ENCODE measurements at regions not wholly inside any gene's neighbourhood (a gene's known extent, or its start where the extent isn't known, plus 50 kb on each side); places are given as distances from the start of the nearest gene placed in this dataset.

- TF ChIP-seq CTCF (IDR thresholded peaks at IDR 0.05), result no peak
- no peaks in the 10 kb centered on the region for H3K27me3 ChIP-seq
- no peak for DNase-seq (ENCODE audit: low spot score)
- no peaks in the 10 kb centered on the region for H3K4me1 ChIP-seq
- H3K4me3 ChIP-seq, result no peak overlapping the region
- H3K36me3 ChIP-seq, result no peaks in the 10 kb centered on the region
- no peak overlapping the region for H3K27ac ChIP-seq
- H3K9me3 ChIP-seq, result peaks cover 0 to 10% of the 10 kb centered on the region in 2 donors
Measured at GRCh38 chr20:24366336-24367004, 103.0 kb upstream of the SYNDIG1 start.

GRCh38 chr20:24365670-24366069 lies 103.8 kb upstream of the SYNDIG1 start:
- H3K27ac ChIP-seq, result no peak overlapping the region
- TF ChIP-seq CTCF (IDR thresholded peaks at IDR 0.05), result no peak
- H3K4me1 ChIP-seq, result no peaks in the 10 kb centered on the region
- no peaks in the 10 kb centered on the region for H3K36me3 ChIP-seq
- no peak overlapping the region for H3K4me3 ChIP-seq
- H3K27me3 ChIP-seq, result no peaks in the 10 kb centered on the region
- DNase-seq (ENCODE audit: low spot score), result no peak
- peaks cover 0 to 13% of the 10 kb centered on the region in 2 donors for H3K9me3 ChIP-seq

GRCh38 chr20:24364482-24364881 lies 104.9 kb upstream of the SYNDIG1 start:
- Histone ChIP-seq H3K36me3 (no peaks in the 10 kb centered on the region), H3K27me3 (no peaks in the 10 kb centered on the region), H3K4me1 (no peaks in the 10 kb centered on the region), H3K4me3 (no peak overlapping the region), H3K27ac (no peak overlapping the region), H3K9me3 (peaks cover 0 to 13% of the 10 kb centered on the region in 2 donors)
- no peak for DNase-seq (ENCODE audit: low spot score)
- TF ChIP-seq CTCF (IDR thresholded peaks at IDR 0.05), result no peak

GRCh38 chr20:24363031-24363430 lies 106.4 kb upstream of the SYNDIG1 start:
- H3K4me1 ChIP-seq, result no peaks in the 10 kb centered on the region
- no peak overlapping the region for H3K4me3 ChIP-seq
- H3K36me3 ChIP-seq, result no peaks in the 10 kb centered on the region
- DNase-seq (ENCODE audit: low spot score), result no peak
- TF ChIP-seq CTCF (IDR thresholded peaks at IDR 0.05), result no peak
- peaks cover 0 to 13% of the 10 kb centered on the region in 2 donors for H3K9me3 ChIP-seq
- no peaks in the 10 kb centered on the region for H3K27me3 ChIP-seq
- H3K27ac ChIP-seq, result no peak overlapping the region

GRCh38 chr20:24362080-24362479 lies 107.3 kb upstream of the SYNDIG1 start:
- H3K9me3 ChIP-seq, result peaks cover 0 to 13% of the 10 kb centered on the region in 2 donors
- H3K36me3 ChIP-seq, result no peaks in the 10 kb centered on the region
- H3K27me3 ChIP-seq, result no peaks in the 10 kb centered on the region
- no peaks in the 10 kb centered on the region for H3K4me1 ChIP-seq
- H3K27ac ChIP-seq, result no peak overlapping the region
- TF ChIP-seq CTCF (IDR thresholded peaks at IDR 0.05), result no peak
- no peak overlapping the region for H3K4me3 ChIP-seq
- no peak for DNase-seq (ENCODE audit: low spot score)

GRCh38 chr20:24361541-24361940 lies 107.9 kb upstream of the SYNDIG1 start:
- no peak for TF ChIP-seq CTCF (IDR thresholded peaks at IDR 0.05)
- peaks cover 0 to 13% of the 10 kb centered on the region in 2 donors for H3K9me3 ChIP-seq
- no peaks in the 10 kb centered on the region for H3K4me1 ChIP-seq
- H3K36me3 ChIP-seq, result no peaks in the 10 kb centered on the region
- DNase-seq (ENCODE audit: low spot score), result no peak
- no peak overlapping the region for H3K27ac ChIP-seq
- no peaks in the 10 kb centered on the region for H3K27me3 ChIP-seq
- H3K4me3 ChIP-seq, result no peak overlapping the region
